ENCODE measurements at regions not wholly inside any gene's neighbourhood (a gene's known extent, or its start where the extent isn't known, plus 50 kb on each side); places are given as distances from the start of the nearest gene placed in this dataset.
A peak's percentile ranks its signal among the peaks of the same experiment; 100 is the strongest.

DNA sequence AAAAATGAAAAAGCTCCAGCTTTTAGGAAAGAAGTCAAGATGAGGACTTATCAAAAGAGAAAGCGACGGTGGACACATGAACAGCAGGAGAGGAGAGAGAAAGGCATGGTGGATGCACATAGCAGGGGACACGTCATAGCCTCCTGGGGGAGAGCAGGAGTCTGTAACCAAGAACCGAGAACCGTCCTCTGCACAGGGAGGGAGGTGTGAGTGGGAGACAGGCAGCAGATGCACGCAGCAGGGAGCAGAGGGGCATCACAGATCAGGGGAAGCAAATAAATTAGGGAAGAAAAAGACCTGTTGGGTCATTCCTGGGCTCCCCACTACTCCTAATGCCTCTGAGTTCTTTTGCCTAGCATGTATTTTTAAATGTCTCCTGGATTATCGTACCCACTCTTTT is 138.1 kb upstream of the RMST start:
- no peak for DNase-seq (ENCODE audit: low read depth)

DNA sequence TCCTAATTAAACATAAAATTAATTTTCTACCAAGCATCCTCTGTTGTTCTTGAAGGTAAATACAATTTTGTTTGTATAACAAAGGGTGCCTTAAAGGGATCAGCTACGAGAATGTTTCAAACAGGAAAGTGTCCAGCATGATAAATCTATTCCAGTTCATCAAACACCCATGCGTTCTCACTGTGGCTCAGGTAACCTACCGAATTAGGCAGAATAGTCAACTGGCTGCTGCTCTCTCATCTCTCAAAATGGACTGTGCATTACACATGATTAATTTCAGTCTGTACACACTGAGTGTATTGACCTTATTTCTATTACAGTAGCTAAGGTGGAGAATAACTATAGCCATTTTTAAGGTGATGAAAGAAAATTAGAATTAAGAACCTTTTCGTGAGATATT is 127.5 kb upstream of the RMST start:
- DNase-seq (ENCODE audit: low read depth): no peak

DNA sequence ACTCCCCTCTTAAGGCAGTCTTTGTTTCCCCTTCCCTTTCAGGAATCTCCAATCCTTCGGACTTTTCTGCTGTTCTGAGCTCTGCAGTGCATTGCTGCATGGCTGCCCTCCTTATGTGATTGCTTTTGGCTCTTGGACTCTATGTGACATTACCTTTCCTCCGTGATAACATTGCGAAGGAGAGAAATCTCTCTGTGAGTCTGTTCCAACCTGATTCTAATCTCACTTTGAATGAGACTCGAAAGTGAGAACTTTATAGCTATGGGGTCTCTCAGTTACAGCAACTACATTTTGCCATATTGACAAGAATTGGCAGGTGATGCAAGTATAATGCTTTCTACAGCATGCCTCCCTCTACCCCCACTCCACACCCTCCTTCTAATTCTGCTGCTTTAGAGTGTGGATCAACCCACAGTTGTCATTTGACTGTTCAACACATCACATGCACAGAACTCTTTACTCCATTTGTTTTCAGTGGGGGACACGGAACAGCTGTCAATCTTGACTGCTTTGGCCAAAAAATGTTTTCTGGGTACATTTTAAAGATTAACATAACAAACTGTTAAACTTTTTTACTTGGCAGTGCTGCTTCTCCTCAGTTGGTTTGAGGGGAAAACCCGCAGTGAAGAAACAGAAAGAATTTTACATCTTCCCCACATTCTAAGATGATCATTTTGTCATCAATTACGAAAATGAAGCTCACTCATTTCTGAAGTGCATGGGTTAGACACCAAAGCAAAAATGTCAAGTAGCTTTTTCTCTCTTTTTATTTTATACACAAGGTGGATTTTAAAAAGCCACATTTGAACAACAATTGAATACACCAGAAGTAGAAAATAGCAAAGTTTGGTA is 125.5 kb upstream of the RMST start:
- no peak for DNase-seq (ENCODE audit: low read depth)

DNA sequence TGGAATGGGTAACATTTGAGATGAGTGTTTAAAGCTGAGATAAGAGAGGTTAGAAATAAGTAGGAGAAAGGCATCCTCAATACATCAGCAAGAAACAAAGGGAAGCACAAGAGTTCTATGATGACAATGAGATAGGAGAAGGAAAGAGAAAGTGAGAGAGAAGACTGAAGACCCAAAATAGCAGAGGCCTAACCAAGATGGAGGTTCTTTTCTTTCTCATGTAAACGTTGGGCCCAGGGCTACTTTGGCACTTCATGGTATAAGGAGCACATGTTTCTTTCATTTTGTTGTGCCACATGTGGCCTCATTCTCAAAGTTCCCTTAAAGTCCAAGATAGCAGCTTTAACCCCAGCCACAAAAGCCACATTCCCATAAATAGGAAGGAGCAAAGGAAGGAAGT is 120.5 kb upstream of the RMST start:
- DNase-seq (ENCODE audit: low read depth): no peak

DNA sequence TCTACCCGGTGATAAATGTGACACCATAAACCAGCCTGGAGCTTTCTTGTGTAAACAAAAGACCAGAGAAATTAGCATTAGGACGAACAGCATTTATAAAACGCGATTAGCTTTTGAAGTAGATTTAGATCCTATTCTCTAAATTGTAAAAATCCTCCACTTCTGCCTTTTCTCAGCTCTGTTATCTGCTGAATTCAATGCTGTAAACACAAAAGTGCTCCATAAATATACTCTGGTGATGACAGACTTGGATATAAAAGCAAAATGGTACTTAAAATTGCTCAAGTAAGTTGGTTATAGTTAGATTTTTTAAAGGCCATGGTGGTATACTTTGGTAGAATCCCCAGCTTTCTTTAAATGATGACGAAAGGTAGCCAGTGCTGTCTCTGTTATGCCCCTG is 114.6 kb upstream of the RMST start:
- no peak for DNase-seq (ENCODE audit: low read depth)

DNA sequence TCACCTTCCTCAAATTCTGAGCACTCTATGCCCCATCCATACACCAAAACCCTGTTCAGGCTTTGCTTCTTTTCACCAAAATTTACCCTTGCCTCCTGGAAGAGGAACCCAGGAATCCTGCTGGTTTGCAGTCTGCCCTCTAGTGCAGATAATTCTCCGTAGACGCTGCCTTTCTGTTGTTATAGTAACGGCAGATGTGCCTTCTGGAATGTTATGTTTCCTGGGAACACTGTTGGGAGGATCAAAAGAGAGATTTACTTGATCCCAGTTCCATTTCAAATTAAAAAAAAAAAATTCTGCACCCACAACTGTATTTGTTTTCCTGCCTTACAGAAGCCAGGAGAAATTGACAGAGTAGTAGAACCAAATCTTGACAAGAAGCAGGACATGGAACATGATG is 104.2 kb upstream of the RMST start:
- DNase-seq (ENCODE audit: low read depth): no peak

DNA sequence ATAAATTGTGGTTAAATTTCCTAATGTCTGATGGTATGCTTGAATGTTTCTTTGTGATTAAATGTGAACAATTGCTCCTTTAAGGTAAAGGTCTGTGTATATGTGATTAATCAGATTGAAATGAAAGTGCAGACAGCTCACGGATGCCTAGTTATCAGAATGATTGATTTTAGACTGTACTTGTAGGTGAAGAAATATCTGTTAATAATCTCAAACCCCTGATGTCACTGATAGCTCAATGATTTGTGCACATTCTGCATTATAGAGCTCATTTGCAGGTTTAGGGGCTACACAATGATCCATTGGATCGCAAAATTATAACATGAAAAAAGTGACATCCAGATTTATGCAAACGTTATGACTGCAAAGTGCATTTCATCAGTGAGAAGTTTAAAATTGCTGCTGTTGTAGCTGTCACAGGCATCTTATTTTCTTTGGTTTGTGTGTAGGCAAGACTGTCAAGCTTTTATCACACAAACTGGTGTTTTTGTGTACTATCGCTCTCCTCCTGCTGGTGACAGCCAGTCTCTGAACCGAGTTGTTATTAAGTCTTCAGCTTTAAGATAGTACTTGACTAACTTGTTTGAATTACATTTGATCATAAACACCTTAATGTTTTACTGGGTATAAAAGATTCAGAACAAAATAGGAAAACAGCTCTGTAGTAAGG is 103.4 kb upstream of the RMST start:
- no peak for DNase-seq (ENCODE audit: low read depth)

DNA sequence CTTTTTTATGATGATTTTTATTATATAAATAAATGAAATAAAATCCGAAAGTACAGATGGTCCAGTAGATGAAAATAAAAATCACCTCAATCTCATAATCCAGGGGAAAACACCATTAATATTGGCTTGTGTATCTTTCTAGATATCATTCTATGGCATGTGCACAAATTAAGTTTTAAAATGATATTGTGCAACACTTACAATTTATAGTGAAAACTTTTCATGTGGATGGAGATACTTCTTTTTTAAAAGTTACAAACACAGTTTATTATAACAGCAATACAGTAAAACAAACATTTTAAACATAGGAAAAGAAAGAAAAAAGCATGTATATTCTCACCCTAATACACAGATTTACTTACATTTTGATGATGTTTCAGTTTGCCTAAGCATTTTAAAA is 98.9 kb upstream of the RMST start:
- no peak for DNase-seq (ENCODE audit: low read depth)

DNA sequence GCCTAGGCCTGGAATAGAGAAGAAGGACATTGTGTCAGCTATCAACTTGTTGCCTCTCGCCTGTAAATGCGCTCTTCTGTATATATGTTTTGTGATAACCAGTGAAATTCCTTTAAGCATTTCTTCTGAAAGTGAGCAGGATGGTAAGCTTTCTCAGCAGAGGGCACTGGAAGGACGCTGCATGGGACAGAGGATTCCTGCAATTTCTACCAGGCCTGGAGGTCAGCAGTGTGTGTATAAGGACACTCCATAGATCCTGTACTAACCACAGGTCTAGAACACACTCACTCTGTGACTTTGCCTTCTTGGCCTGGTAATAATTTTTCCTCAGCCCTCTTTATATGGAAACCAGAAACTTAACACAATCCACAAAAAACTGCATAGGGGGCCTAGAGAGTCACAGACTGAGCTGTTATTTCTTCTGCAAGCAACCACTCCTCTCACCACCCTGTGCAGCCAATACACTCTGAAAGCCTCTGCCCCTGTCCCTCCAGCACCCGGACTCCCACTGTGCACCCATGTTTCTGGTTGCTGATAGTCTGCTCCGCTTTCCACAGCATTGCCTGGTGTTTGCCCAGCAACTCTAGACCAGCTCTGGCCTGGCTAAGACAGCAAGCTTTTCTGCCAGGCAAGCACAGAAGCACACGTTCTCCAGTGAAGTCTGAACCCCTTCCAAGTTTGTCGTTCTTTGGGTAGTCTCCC is 94.0 kb upstream of the RMST start:
- no peak for DNase-seq (ENCODE audit: low read depth)

DNA sequence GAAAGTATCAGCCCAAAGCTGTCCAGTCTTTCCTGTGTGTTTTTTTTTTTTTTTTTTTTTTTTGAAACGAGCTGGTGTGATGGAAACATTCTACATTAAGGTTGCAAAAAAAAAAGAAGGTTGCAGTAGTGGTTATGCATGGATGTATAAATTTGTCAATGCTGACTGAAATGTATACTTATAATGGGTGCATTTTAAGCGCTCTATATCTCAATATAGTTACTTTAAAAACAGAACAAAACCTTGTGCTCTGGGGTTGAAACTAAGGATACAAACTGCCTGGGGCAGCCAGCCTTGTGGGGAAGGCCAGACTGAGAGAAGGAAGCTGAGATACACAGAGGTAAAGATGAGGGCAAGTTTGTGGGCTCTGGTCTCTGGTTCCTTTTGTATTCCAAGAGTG is 87.3 kb upstream of the RMST start:
- no peak for DNase-seq (ENCODE audit: low read depth)

DNA sequence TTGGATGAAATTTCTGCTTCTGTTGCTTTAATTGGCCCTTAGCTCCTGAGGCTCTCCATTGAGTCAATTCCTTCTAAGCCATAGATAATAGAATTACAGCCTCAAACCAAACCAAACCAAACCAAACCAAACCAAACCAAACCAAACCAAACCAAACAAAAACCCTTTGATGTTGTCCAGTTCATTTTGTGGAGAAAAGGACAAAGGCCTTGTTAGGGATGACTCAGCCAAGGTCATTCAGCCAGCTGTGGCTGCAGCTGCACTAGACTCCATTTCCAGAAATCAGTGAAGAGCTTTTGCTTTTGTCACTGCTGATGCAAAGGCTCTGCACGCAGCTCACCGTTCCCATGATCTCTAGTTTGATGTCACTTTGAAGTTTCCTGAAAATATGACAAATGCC is 82.2 kb upstream of the RMST start:
- DNase-seq (ENCODE audit: low read depth): no peak

DNA sequence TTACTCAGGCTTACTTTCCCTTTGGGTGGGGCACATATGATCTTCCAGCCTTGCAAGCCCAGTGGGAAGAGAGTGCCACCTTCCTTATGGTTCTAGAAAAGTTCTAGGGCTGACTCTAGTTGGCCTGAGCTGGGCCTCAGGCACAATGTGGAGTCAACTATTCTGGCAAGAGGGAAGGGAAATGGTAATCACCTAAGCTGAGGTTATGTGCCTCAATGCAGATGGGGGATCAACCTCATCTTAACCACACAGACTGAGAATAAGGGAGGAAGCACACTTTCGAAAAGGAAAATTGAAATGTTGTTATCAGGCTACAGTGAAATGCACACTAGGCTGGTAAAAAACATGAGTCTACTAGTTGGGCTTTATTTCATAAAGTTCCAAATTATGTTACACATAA is 77.5 kb upstream of the RMST start:
- no peak for DNase-seq (ENCODE audit: low read depth)

DNA sequence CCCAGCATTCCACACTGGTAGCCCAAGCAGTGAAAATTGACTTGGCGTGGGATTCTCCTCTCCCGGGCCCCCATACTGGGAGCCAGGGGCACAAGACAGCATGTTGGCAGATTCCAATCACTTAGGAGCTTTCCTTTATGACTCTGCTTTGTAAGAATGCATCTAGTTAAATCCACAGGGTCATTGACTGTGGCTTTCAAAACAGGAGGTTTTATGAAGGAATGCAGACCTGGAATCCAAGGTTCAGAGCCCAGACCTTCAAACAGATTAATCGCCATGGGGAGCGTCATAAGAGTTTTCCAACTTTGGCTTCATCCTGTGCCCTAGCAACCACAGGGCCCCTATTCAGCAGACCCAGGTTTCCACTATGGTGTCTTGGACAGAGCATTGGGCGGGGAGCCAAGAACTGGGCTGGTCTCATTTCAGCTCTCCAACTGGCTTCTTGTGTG is 76.4 kb upstream of the RMST start:
- no peak for DNase-seq (ENCODE audit: low read depth)

DNA sequence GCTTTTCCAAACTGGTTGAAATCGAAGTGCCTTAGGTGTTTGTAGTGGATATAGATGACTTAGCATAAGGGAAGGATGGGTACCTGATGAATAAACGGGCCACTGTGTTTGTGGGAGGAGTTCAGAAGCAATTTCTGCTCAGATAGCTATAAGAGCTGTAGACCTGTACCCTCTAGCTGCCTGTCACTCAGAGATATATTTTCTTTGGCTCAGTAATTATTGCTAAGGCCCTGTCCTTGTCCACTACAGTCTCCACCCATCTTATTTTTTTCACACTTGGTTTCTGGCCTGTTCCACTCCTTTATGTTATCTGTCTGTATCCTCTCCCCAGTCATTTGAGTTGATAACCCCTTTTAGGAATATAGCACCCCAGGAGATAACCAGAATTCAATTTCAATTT is 74.8 kb upstream of the RMST start:
- DNase-seq (ENCODE audit: low read depth): no peak

DNA sequence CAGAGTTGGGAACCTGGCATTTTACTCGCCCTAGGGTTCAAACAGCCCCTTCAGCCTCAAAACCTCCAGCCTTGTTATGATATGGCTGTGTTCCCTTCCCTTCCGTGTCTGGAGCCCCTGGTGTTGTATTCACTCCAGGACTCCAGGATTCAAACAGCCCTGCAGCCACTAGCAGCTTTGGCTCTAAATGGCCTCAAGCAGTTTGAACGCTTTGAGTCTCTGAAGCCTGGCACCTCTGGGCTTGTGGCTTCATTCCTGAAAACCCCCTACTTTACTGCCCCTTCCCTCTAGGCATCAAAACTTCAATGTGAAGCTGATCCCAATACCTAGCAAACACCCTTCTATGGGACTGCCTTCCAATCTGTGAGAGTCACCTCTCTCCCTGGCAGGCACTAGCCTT is 67.9 kb upstream of the RMST start:
- DNase-seq (ENCODE audit: low read depth): no peak

DNA sequence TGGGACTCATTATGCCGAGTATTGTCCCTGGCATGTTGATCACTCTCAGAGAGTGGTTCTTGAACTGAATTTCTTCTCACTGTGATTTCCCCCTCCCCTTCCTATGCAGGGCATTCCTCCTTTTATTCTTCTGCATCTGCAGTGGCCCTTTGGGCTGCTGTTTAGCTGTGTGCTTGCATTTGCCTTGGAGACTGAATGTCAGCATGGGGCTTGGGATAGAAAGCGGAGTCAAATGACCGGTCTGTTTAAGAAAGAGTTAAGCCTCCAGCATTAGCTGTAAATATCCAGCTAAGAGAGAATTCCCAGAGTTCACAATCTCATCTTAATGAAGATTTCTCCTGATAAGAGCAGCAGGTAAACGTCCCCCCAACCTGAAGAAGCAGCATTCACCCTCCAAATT is 65.6 kb upstream of the RMST start:
- DNase-seq (ENCODE audit: low read depth): no peak

DNA sequence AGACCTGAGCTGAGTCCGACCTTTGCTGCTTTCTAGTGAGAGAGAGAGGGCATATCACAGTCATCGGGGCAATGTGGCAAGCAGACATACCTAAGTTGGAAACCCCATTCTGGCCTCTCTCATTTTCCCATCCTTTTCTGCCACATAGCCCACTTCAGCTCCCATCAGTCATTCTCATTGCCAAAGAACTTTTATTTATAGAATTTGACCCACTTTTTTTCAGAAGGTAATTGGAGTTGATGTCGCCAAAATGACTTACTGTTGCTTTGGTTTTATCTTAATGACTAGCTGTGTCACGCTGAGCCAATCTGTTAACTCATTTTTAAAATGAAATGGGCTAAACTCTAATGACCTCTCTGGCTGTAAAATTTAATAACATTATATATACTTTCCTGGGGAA is 63.9 kb upstream of the RMST start:
- no peak for DNase-seq (ENCODE audit: low read depth)

DNA sequence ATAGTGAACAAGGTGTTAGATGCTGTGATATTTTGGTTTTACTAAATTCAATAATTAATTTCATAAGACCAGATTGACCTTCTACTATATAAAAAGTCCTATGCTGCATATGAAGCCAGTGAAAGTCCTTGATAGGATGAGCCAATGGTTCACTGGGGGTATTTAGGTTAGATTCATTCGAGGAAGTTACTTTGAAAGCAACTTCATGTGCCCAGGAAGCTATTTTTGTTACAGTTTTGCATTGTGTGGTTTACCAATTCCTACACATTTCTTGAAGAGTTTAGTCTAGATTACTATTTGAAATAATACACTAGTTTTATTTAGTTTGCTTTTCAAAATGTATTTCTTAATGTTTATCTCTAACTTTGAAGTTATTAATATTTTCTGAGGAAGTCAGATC is 58.5 kb upstream of the RMST start:
- no peak for DNase-seq (ENCODE audit: low read depth)

DNA sequence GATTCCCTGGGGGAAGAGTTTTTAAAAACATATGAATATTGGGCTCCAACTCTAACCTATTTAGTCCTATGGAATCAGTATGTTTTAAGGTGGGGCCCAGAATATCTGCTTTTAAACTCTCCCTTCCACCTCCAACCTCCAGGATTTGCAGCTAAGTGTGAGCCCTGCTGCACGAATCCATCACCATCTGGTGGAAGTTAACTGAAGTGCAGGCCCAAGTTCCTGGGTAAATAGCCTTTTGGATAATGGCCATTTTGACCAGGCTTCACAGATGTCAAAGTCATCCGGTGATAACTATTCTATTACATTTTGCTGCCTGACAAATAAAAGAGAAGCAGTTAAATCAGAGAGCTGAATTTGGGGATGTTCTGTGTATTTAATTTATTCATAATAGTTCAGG is 58.1 kb upstream of the RMST start:
- DNase-seq (ENCODE audit: low read depth): peak; percentile 5

DNA sequence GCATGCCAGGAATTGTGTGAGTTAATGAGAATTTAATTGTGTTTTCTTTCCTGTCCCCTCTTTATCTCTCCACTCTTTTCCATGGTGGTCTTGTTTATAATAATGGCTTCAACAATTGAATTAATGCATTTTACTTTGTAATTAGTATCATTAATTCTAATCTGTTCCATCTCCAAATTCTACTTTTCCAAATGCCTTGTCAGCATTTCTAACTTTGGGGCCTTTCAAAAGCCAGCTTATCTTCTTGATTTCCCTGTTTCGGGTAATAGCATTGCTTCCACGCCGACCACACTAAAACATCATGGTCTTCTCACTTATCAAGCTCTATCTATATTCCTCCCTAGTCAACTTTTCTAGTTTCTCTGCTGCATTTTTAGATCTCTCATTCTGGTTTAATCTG is 54.2 kb upstream of the RMST start:
- DNase-seq (ENCODE audit: low read depth): no peak

DNA sequence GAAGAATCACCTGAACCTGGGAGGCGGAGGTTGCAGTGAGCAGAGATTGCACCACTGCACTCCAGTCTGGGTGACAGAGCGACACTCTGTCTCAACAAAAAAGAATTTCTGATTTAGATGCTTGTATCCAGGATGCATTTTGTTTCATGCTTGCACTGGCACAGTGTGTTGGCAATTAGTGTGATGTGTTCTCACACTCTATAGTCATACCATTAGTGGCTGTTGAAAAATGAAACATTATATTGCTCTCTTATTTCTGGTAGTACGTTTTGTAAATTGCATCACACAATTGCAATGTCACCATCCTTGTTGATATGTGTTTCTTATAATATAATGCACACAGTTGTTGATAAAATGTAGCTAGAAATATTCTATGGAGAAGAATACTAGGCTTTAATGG is 51.3 kb upstream of the RMST start:
- DNase-seq (ENCODE audit: low read depth): no peak

Data from stromal cell of bone marrow (primary cell).